HG02970 (cell line): ENCODE measurements at regions not wholly inside any gene's neighbourhood (a gene's known extent, or its start where the extent isn't known, plus 50 kb on each side); places are given as distances from the start of the nearest gene placed in this dataset.
A peak's percentile ranks its signal among the peaks of the same experiment; 100 is the strongest.

Experiments used
- ATAC-seq: cut with Tn5 transposase; IDR thresholded peaks from one replicate; pipeline ENCODE4 v1.9.1; 2021; ENCODE audit warnings: mild to moderate bottlenecking, moderate library complexity, moderate number of reproducible peaks; ENCODE audit not compliant: unreplicated experiment, low FRiP score

- no peak for ATAC-seq
Observed at GRCh38 chr6:6834356-6835222, 246.1 kb downstream of the LY86 start.

- ATAC-seq: no peak
Observed at GRCh38 chr6:6835223-6835503, 246.6 kb downstream of the LY86 start.

- ATAC-seq: no peak
Observed at GRCh38 chr6:6836609-6837406, 248.3 kb downstream of the LY86 start.

GRCh38 chr6:6837541-6838080 is 249.1 kb downstream of the LY86 start:
- no peak for ATAC-seq

- no peak for ATAC-seq
Observed at GRCh38 chr6:6840831-6841291, 252.3 kb downstream of the LY86 start.

GRCh38 chr6:6841571-6841970 is 253.1 kb downstream of the LY86 start:
- ATAC-seq: no peak

- ATAC-seq: no peak
Observed at GRCh38 chr6:6842291-6842690, 253.8 kb downstream of the LY86 start.

- ATAC-seq: no peak
Observed at GRCh38 chr6:6843057-6843627, 254.6 kb downstream of the LY86 start.

- ATAC-seq: no peak
Observed at GRCh38 chr6:6843777-6844176, 255.3 kb downstream of the LY86 start.

- no peak for ATAC-seq
Observed at GRCh38 chr6:6844530-6844929, 256.0 kb downstream of the LY86 start.

GRCh38 chr6:6845603-6846002 is 257.1 kb downstream of the LY86 start:
- no peak for ATAC-seq

- no peak for ATAC-seq
Observed at GRCh38 chr6:6847591-6847990, 259.1 kb downstream of the LY86 start.

GRCh38 chr6:6851059-6851948 is 256.5 kb upstream of the RREB1 start:
- ATAC-seq: no peak

GRCh38 chr6:6851949-6852261 is 255.9 kb upstream of the RREB1 start:
- no peak for ATAC-seq

- ATAC-seq: peak; percentile 41
Observed at GRCh38 chr6:6856538-6857523, 250.9 kb upstream of the RREB1 start.

GRCh38 chr6:6857528-6857927 is 250.2 kb upstream of the RREB1 start:
- no peak for ATAC-seq

GRCh38 chr6:6858533-6858982 is 249.2 kb upstream of the RREB1 start:
- no peak for ATAC-seq

- no peak for ATAC-seq
Observed at GRCh38 chr6:6859105-6859504, 248.7 kb upstream of the RREB1 start.

GRCh38 chr6:6859722-6860121 is 248.0 kb upstream of the RREB1 start:
- no peak for ATAC-seq
